HepG2 (cell line): ENCODE measurements at regions not wholly inside any gene's neighbourhood (a gene's known extent, or its start where the extent isn't known, plus 50 kb on each side); places are given as distances from the start of the nearest gene placed in this dataset.

Experiments used
- ATAC-seq: fragments of 200-7000 bp; cut with Tn5 transposase; 3 replicates; pipeline ENCODE4 v1.9.1; 2020; ENCODE audit warnings: mild to moderate bottlenecking, moderate library complexity
- BruUV-seq: library from RNA; stranded (reverse); fragments of 400-500 nt; replicated peaks from 2 replicates; lab custom pipeline; 2021; lab: Mats Ljungman, UMichigan
- CTCF ChIA-PET: fragments of 300-600 bp; formaldehyde crosslinking; extraction: SDS; loops from one replicate; lab custom pipeline; 2021; ENCODE audit warnings: low total read pairs, inconsistent platforms, low intra/inter-chr PET ratio; lab: Yijun Ruan, JAX
- POLR2A ChIA-PET: fragments of 350-600 bp; sonication (Branson Sonifier 250); formaldehyde crosslinking; loops from one replicate; lab custom pipeline; 2020; ENCODE audit warnings: antibody characterized with exemption, inconsistent platforms; lab: Yijun Ruan, JAX
- DNase-seq: peaks from one replicate; pipeline ENCODE4 v3.0.0-alpha.2; 2015; ENCODE audit warnings: low spot score
- FAIRE-seq: peaks from 3 replicates; lab custom pipeline; 2011; peaks lifted over from hg19 to GRCh38; lab: Jason Lieb, UNC
- H2AFZ ChIP-seq: one replicate; pipeline ENCODE4 v1.6.1; 2011; ENCODE audit warnings: low read length, inconsistent platforms
- H3K27ac ChIP-seq: fragments of 300-600 bp; 3 replicates; pipeline ENCODE4 v1.8.0; 2011; ENCODE audit warnings: mixed run types, mild to moderate bottlenecking, mixed read lengths, low read length, inconsistent platforms; ENCODE audit not compliant: insufficient read depth; ENCODE audit errors: extremely low read length
- H3K27me3 ChIP-seq, 2 experiments: fragments of 200-600 bp in 1 of 2; 2 replicates in 1 of 2; 3 replicates in 1 of 2; pipeline versions ENCODE4 v1.6.0 to v1.8.0; 2011; ENCODE audit warnings: low read length in 2 of 2, mild to moderate bottlenecking in 2 of 2, moderate library complexity in 2 of 2, inconsistent platforms in 1 of 2; ENCODE audit not compliant: insufficient read depth in 2 of 2, control insufficient read depth in 1 of 2
- H3K36me3 ChIP-seq, 2 experiments: fragments of 200-600 bp in 1 of 2; replicated peaks in 1 of 2; 2 replicates in 1 of 2; 3 replicates in 1 of 2; pipeline versions ENCODE4 v1.5.1 to v1.8.0; 2011; ENCODE audit warnings: low read length in 2 of 2, inconsistent platforms in 1 of 2; ENCODE audit not compliant: insufficient read depth in 2 of 2, control insufficient read depth in 1 of 2
- H3K4me1 ChIP-seq: 2 replicates; pipeline ENCODE4 v1.5.1; 2012; ENCODE audit warnings: low read length, inconsistent platforms; ENCODE audit not compliant: insufficient read depth
- H3K4me2 ChIP-seq: 2 replicates; pipeline ENCODE4 v1.6.0; 2011; ENCODE audit warnings: low read depth, low read length, inconsistent platforms
- H3K4me3 ChIP-seq, 3 experiments: fragments of 200-600 bp in 1 of 3; sonication (generic), shearing (Covaris generic) in 1 of 3; replicated peaks in 1 of 3; 2 replicates each; pipeline ENCODE4 v1.5.1; 2011 to 2016; ENCODE audit warnings: low read length in 3 of 3, inconsistent platforms in 2 of 3, low read depth in 2 of 3, mild to moderate bottlenecking in 2 of 3, control low read depth in 1 of 3, mixed read lengths in 1 of 3; ENCODE audit not compliant: insufficient read depth in 1 of 3
- H3K79me2 ChIP-seq: one replicate; pipeline ENCODE4 v1.6.1; 2011; ENCODE audit warnings: low read length, inconsistent platforms; ENCODE audit not compliant: insufficient read depth
- H3K9ac ChIP-seq: 2 replicates; pipeline ENCODE4 v1.6.0; 2011; ENCODE audit warnings: mild to moderate bottlenecking, low read depth, low read length, inconsistent platforms; ENCODE audit not compliant: insufficient read depth
- H3K9me3 ChIP-seq: 2 replicates; pipeline ENCODE4 v1.5.1; 2012; ENCODE audit warnings: mild to moderate bottlenecking, low read length
- H4K20me1 ChIP-seq: 2 replicates; pipeline ENCODE4 v1.6.0; 2011; ENCODE audit warnings: inconsistent platforms, mild to moderate bottlenecking, low read length, moderate library complexity; ENCODE audit not compliant: insufficient read depth
- ADNP ChIP-seq: sonication (generic); formaldehyde crosslinking; IDR thresholded peaks from 2 replicates; pipeline ENCODE4 v1.4.0; 2020; ENCODE audit warnings: missing genetic modification reagents
- ATF7-NPFF ChIP-seq: sonication (generic); formaldehyde crosslinking; IDR thresholded peaks from 2 replicates; pipeline ENCODE4 v1.8.1; 2023; ENCODE audit warnings: mild to moderate bottlenecking, low read depth, missing genetic modification reagents, moderate library complexity
- FIP1L1 ChIP-seq: fragments of 200-400 bp; formaldehyde crosslinking; IDR thresholded peaks from 2 replicates; pipeline ENCODE4 v1.6.1; 2018; ENCODE audit warnings: low read depth, mild to moderate bottlenecking, low read length, moderate library complexity, borderline replicate concordance; ENCODE audit not compliant: insufficient read depth
- GFI1 ChIP-seq: sonication (generic); formaldehyde crosslinking; IDR thresholded peaks from 2 replicates; pipeline ENCODE4 v1.5.0; 2020; ENCODE audit warnings: missing genetic modification reagents, mild to moderate bottlenecking, borderline replicate concordance
- HMGXB4 ChIP-seq, 2 experiments: sonication (generic) in 1 of 2; formaldehyde crosslinking in 1 of 2; IDR thresholded peaks; 2 replicates each; pipeline versions ENCODE4 v1.4.0 to v1.6.1; 2018 to 2020; ENCODE audit warnings: missing genetic modification reagents in 2 of 2, borderline replicate concordance in 1 of 2, low read depth in 1 of 2, mild to moderate bottlenecking in 1 of 2, missing biosample characterization in 1 of 2
- HOXA3 ChIP-seq: sonication (generic); formaldehyde crosslinking; IDR thresholded peaks from 2 replicates; pipeline ENCODE4 v1.5.0; 2020; ENCODE audit warnings: missing genetic modification reagents
- MXD1 ChIP-seq: sonication (generic); formaldehyde crosslinking; IDR thresholded peaks from 2 replicates; pipeline ENCODE4 v1.4.0; 2020; ENCODE audit warnings: mild to moderate bottlenecking, missing genetic modification reagents
- PHF5A ChIP-seq: IDR thresholded peaks from one replicate; pipeline ENCODE4 v1.6.1; 2018; ENCODE audit warnings: low read depth, missing genetic modification reagents; ENCODE audit not compliant: unreplicated experiment
- SIX4 ChIP-seq: sonication (generic); formaldehyde crosslinking; IDR thresholded peaks from 2 replicates; pipeline ENCODE4 v1.4.0; 2020; ENCODE audit warnings: missing genetic modification reagents
- SMARCE1 ChIP-seq: fragments of 450-650 bp; IDR thresholded peaks from 2 replicates; pipeline ENCODE4 v1.6.1; 2017; ENCODE audit warnings: borderline replicate concordance
- SUZ12 ChIP-seq: fragments of 150-350 bp; IDR thresholded peaks from 2 replicates; pipeline ENCODE4 v1.6.1; 2014; ENCODE audit warnings: low read depth, low read length
- ZFAT ChIP-seq: sonication (generic); formaldehyde crosslinking; conservative IDR thresholded peaks from 2 replicates; pipeline ENCODE4 v1.8.1; 2023; ENCODE audit warnings: missing genetic modification reagents, inconsistent platforms
- ZNF234 ChIP-seq: sonication (generic); formaldehyde crosslinking; conservative IDR thresholded peaks from 2 replicates; pipeline ENCODE4 v1.5.1; 2020; ENCODE audit warnings: mild to moderate bottlenecking, missing genetic modification reagents
- ZNF253 ChIP-seq: sonication (generic); formaldehyde crosslinking; IDR thresholded peaks from 2 replicates; pipeline ENCODE4 v1.8.0; 2022; ENCODE audit warnings: mild to moderate bottlenecking, missing genetic modification reagents, borderline replicate concordance
- ZNF562 ChIP-seq: sonication (generic); formaldehyde crosslinking; IDR thresholded peaks from 2 replicates; pipeline ENCODE4 v1.8.0; 2022; ENCODE audit warnings: missing genetic modification reagents, borderline replicate concordance
- ZNF691 ChIP-seq: sonication (generic); formaldehyde crosslinking; IDR thresholded peaks from 2 replicates; pipeline ENCODE4 v1.4.0; 2020; ENCODE audit warnings: missing genetic modification reagents, low read depth, mild to moderate bottlenecking, borderline replicate concordance
- whole genome bisulfite sequencing: methylation state at CpG from one replicate; pipeline ENCODE4 v1.1.6; 2017; ENCODE audit warnings: low lambda C conversion rate; 5-methylcytosine and 5-hydroxymethylcytosine counted together
- in situ Hi-C: cut with HindIII; loops from 2 replicates; pipeline ENCODE4 v1.10.0; 2017; ENCODE audit warnings: low pct_unique_long_range_greater_than_20kb; ENCODE audit not compliant: extremely low pct_ligation_motif_present
- intact Hi-C: fragments of 100-400 bp; cut with micrococcal nuclease; formaldehyde crosslinking; loops from one replicate; pipeline ENCODE4 v1.10.0; 2022; ENCODE audit not compliant: unreplicated experiment

GRCh38 chr17:6269478-6269877, 165.4 kb downstream of the AIPL1 start (continued):
- TF ChIP-seq ADNP (CRISPR knock-in tag) = no peak
- no peak for TF ChIP-seq ZNF691
- TF ChIP-seq ZNF234 (CRISPR knock-in tag) = no peak
- TF ChIP-seq SMARCE1 = no peak
- TF ChIP-seq SUZ12 = no peak

GRCh38 chr17:6261466-6261865, 173.5 kb downstream of the AIPL1 start:
- H3K9me3 ChIP-seq = no peaks in the 10 kb centered on the region
- ChIA-PET CTCF (no interaction called here), POLR2A (no interaction called here)
- H4K20me1 ChIP-seq = no peaks in the 10 kb centered on the region
- FAIRE-seq = no peak
- no TSS peak for BruUV-seq
- no peak overlapping the region for H3K4me3 ChIP-seq
- peaks cover 0 to 7% of the 10 kb centered on the region in 2 experiments; a peak in 1 of 5 replicates for H3K27me3 ChIP-seq
- no peaks in the 10 kb centered on the region for H3K79me2 ChIP-seq
- no peak for DNase-seq
- intact Hi-C loops (no loop called here), in situ Hi-C loops (loop anchor here (10.0 kb wide), 1 partner anchor 667 kb away; no protein-coding TSS in a partner anchor)
- ATAC-seq = no peak
- no peaks in the 10 kb centered on the region for H3K4me1 ChIP-seq
- 2% methylated on average over 6 of the region's 6 CpGs for WGBS
- no peak overlapping the region for H3K4me2 ChIP-seq
- H3K27ac ChIP-seq = no peak overlapping the region
- TF ChIP-seq ZNF562 (no peak), ZFAT (CRISPR knock-in tag) (no peak)
- TF ChIP-seq, all 625 proteins: peak for 0
- H2AFZ ChIP-seq = no peak overlapping the region
- no peaks in the 10 kb centered on the region for H3K36me3 ChIP-seq
- H3K9ac ChIP-seq = no peak overlapping the region

GRCh38 chr17:6259899-6260298, 175.0 kb downstream of the AIPL1 start:
- WGBS = 29% methylated on average over 11 of the region's 11 CpGs
- Histone ChIP-seq H3K27ac (no peak overlapping the region), H3K4me2 (no peak overlapping the region), H2AFZ (no peak overlapping the region), H3K9ac (no peak overlapping the region), H3K36me3 (no peaks in the 10 kb centered on the region), H3K4me3 (no peak overlapping the region), H4K20me1 (no peaks in the 10 kb centered on the region), H3K27me3 (peaks cover 0 to 12% of the 10 kb centered on the region in 2 experiments; a peak in 1 of 5 replicates), H3K79me2 (no peaks in the 10 kb centered on the region), H3K9me3 (no peaks in the 10 kb centered on the region), H3K4me1 (no peaks in the 10 kb centered on the region)
- intact Hi-C loops (no loop called here), in situ Hi-C loops (loop anchor here (10.0 kb wide), 1 partner anchor 665 kb away; no protein-coding TSS in a partner anchor)
- no peak for ATAC-seq
- ChIA-PET POLR2A (no interaction called here), CTCF (no interaction called here)
- DNase-seq = no peak
- BruUV-seq = no TSS peak
- no peak for FAIRE-seq
- no peak for TF ChIP-seq SIX4 (CRISPR knock-in tag)
- TF ChIP-seq PHF5A = no peak
- no peak for TF ChIP-seq ZNF253
- no peak for TF ChIP-seq HOXA3 (CRISPR knock-in tag)
- no peak for TF ChIP-seq HMGXB4 (CRISPR knock-in tag; IDR thresholded peaks at IDR 0.05; ENCODE audit: borderline replicate concordance in 1 of 2, low read depth in 1 of 2)
- no peak for TF ChIP-seq ATF7-NPFF
- no peak for TF ChIP-seq GFI1 (CRISPR knock-in tag)
- no peak for TF ChIP-seq MXD1 (CRISPR knock-in tag)
- TF ChIP-seq FIP1L1 = no peak
